Gastroesophageal sphincter (tissue), 4 donors: ENCODE measurements at regions not wholly inside any gene's neighbourhood (a gene's known extent, or its start where the extent isn't known, plus 50 kb on each side); places are given as distances from the start of the nearest gene placed in this dataset.

Experiments used
- ATAC-seq: fragments of 150-250 bp; one replicate; pipeline ENCODE4 v1.9.1; 2016; ENCODE audit warnings: mild to moderate bottlenecking, moderate library complexity
- H3K27ac ChIP-seq, 4 donors: fragments of 200-600 bp; sonication (generic) in 3 of 4; 1 replicate in 3 of 4; 2 replicates in 1 of 4; pipeline ENCODE4 v1.5.1; 2016 to 2019
- H3K27me3 ChIP-seq: fragments of 200-600 bp; sonication (generic); one replicate; pipeline ENCODE4 v1.5.1; 2019
- H3K36me3 ChIP-seq, 2 donors: fragments of 200-600 bp; sonication (generic); one replicate each; pipeline ENCODE4 v1.5.1; 2019; ENCODE audit warnings: control low read depth in 1 of 2
- H3K4me1 ChIP-seq, 3 donors: fragments of 200-600 bp; sonication (generic); 1 replicate in 2 of 3; 2 replicates in 1 of 3; pipeline ENCODE4 v1.5.1; 2016 to 2019; ENCODE audit warnings: control low read depth in 2 of 3
- H3K4me3 ChIP-seq, 2 donors: fragments of 200-600 bp; sonication (generic); one replicate each; pipeline ENCODE4 v1.5.1; 2019; ENCODE audit warnings: mild to moderate bottlenecking in 1 of 2, moderate library complexity in 1 of 2
- H3K9me3 ChIP-seq, 3 donors: fragments of 200-600 bp; sonication (generic); one replicate each; pipeline ENCODE4 v1.5.1; 2017 to 2019; ENCODE audit warnings: control low read depth in 2 of 3
- CTCF ChIP-seq, 4 experiments: fragments of 200-600 bp in 2 of 4; fragments of 450-650 bp in 2 of 4; sonication (generic) in 1 of 4; IDR thresholded peaks; one replicate each; pipeline ENCODE4 v1.5.1; 2017 to 2019; ENCODE audit warnings: antibody characterized with exemption in 4 of 4, mild to moderate bottlenecking in 2 of 4, moderate library complexity in 2 of 4
- EP300 ChIP-seq: sonication (generic); formaldehyde crosslinking; IDR thresholded peaks from one replicate; pipeline ENCODE4 v1.6.1; 2017; ENCODE audit warnings: antibody characterized with exemption, mild to moderate bottlenecking
- POLR2A ChIP-seq, 2 donors: fragments of 450-650 bp; IDR thresholded peaks; one replicate each; pipeline ENCODE4 v1.6.1; 2017; ENCODE audit warnings: antibody characterized with exemption in 2 of 2, mild to moderate bottlenecking in 2 of 2, moderate library complexity in 1 of 2
- POLR2AphosphoS5 ChIP-seq: sonication (generic); formaldehyde crosslinking; IDR thresholded peaks from one replicate; pipeline ENCODE4 v1.6.1; 2017; ENCODE audit warnings: antibody characterized with exemption
- WGBS, 2 donors: methylation state at CpG; one replicate each; pipeline ENCODE4 v1.1.5; 2018; ENCODE audit warnings: low coverage in 1 of 2; 5-methylcytosine and 5-hydroxymethylcytosine counted together

DNA sequence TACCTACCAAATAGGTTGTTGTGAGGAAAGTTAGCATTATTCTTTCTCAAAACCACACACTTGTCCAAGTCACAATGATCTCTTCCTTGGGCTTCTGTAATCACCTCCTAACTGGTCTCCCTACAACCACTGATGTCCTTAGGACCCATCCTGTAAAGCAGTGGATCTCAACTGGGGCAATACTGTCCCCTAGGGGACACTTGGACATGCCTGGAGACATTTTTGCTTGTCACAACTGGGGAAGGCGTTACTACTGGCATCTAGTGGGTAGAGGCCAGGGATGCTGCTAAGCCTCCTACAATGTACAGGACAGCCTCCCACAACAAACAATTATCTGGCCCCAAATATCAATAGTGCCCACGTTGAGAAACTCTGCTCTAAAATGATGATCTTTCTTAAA is 118.7 kb upstream of the AP1S2 start:
- no peaks in the 10 kb centered on the region for H3K4me1 ChIP-seq
- H3K27me3 ChIP-seq, result no peaks in the 10 kb centered on the region
- H3K4me3 ChIP-seq, result no peak overlapping the region
- TF ChIP-seq CTCF (IDR thresholded peaks at IDR 0.05) (peak in 2 of 4 experiments; percentile 10 to 55), POLR2A (IDR thresholded peaks at IDR 0.05) (no peak)
- H3K27ac ChIP-seq, result no peak overlapping the region
- no peaks in the 10 kb centered on the region for H3K9me3 ChIP-seq
- 71% methylated on average over 1 of the region's 2 CpGs; no CpG with 5 or more reads in 1 of the 2 donors for WGBS, 2 donors
- ATAC-seq, result peak; percentile 33
- no peaks in the 10 kb centered on the region for H3K36me3 ChIP-seq

GRCh38 chrX:15971696-15972095 is 117.1 kb upstream of the AP1S2 start:
- H3K4me3 ChIP-seq, result no peak overlapping the region
- WGBS, 2 donors, result 90% methylated on average over 2 of the region's 4 CpGs; no CpG with 5 or more reads in 1 of the 2 donors
- no peak overlapping the region for H3K27ac ChIP-seq
- no peak for ATAC-seq
- no peaks in the 10 kb centered on the region for H3K9me3 ChIP-seq
- no peaks in the 10 kb centered on the region for H3K36me3 ChIP-seq
- no peak for TF ChIP-seq CTCF (IDR thresholded peaks at IDR 0.05)
- no peak for TF ChIP-seq POLR2A (IDR thresholded peaks at IDR 0.05)
- no peak for TF ChIP-seq POLR2AphosphoS5
- no peak for TF ChIP-seq EP300
- no peaks in the 10 kb centered on the region for H3K4me1 ChIP-seq
- no peaks in the 10 kb centered on the region for H3K27me3 ChIP-seq

DNA sequence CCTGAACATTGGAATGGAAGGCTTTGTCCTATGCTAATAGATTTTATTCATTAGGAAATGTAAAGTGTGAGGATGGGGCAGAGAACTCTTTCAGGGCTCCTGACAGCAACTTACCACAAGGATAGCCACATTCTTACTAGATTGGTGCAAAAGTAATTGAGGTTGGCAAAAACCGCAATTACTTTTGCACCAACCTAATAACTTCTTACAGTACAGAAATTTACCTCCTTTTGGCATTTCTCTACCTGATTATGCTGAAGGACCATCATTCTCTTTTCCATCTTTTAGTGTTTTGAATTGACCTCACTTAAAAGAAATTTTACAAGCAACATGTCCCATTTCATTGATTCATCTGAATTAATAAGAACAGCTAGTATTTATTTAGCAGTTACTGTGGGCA is 109.2 kb upstream of the AP1S2 start:
- no peak overlapping the region for H3K4me3 ChIP-seq
- H3K27ac ChIP-seq, result no peak overlapping the region
- H3K9me3 ChIP-seq, result no peaks in the 10 kb centered on the region
- TF ChIP-seq CTCF (IDR thresholded peaks at IDR 0.05) (no peak), EP300 (no peak), POLR2AphosphoS5 (no peak), POLR2A (IDR thresholded peaks at IDR 0.05) (no peak)
- ATAC-seq, result no peak
- no peaks in the 10 kb centered on the region for H3K27me3 ChIP-seq
- no peaks in the 10 kb centered on the region for H3K36me3 ChIP-seq
- 71% methylated on average over 1 of the region's 1 CpG; no CpG with 5 or more reads in 1 of the 2 donors for WGBS, 2 donors
- no peaks in the 10 kb centered on the region for H3K4me1 ChIP-seq

- H3K9me3 ChIP-seq, result no peaks in the 10 kb centered on the region
- no peak overlapping the region for H3K4me3 ChIP-seq
- TF ChIP-seq EP300 (no peak), CTCF (IDR thresholded peaks at IDR 0.05) (no peak), POLR2A (IDR thresholded peaks at IDR 0.05) (no peak), POLR2AphosphoS5 (no peak)
- no peaks in the 10 kb centered on the region for H3K36me3 ChIP-seq
- ATAC-seq, result no peak
- H3K27me3 ChIP-seq, result no peaks in the 10 kb centered on the region
- no peaks in the 10 kb centered on the region for H3K4me1 ChIP-seq
- H3K27ac ChIP-seq, result no peak overlapping the region
- WGBS, 2 donors, result 100% methylated on average over 1 to 2 of the region's 2 CpGs
These were observed 105.6 kb upstream of the AP1S2 start for GRCh38 chrX:15960237-15960636.

GRCh38 chrX:15956681-15957080 is 102.1 kb upstream of the AP1S2 start:
- Histone ChIP-seq H3K36me3 (no peaks in the 10 kb centered on the region), H3K4me1 (no peaks in the 10 kb centered on the region), H3K4me3 (no peak overlapping the region), H3K27ac (no peak overlapping the region), H3K27me3 (no peaks in the 10 kb centered on the region), H3K9me3 (no peaks in the 10 kb centered on the region)
- 53% methylated on average over 9 of the region's 9 CpGs; no CpG with 5 or more reads in 1 of the 2 donors for WGBS, 2 donors
- TF ChIP-seq POLR2AphosphoS5 (no peak), EP300 (no peak), CTCF (IDR thresholded peaks at IDR 0.05) (no peak), POLR2A (IDR thresholded peaks at IDR 0.05) (no peak)
- ATAC-seq, result no peak
